ENCODE measurements at regions not wholly inside any gene's neighbourhood (a gene's known extent, or its start where the extent isn't known, plus 50 kb on each side); places are given as distances from the start of the nearest gene placed in this dataset.

DNA sequence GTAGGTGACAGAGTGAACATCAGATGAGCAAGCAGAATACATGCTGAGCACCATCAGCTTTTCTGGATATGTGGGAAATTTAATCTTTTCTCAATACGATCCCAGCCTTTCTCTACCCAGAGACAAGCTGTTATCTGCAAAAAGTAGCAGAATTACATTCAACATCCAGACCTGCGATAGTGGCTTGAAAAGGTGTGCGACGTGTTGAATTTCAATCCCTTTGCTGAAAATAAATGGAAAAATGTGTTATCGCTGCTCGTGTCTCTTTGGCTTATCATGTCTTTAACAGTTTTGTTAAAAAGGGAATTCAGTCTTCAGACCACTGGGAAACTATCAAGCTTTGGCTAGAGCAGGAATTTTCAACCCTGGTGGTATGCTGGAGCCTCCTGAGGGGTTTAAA lies 98.8 kb upstream of the FAM20A start:
- no peak for DNase-seq (ENCODE audit: low spot score)
- POLR2A ChIA-PET (ENCODE audit: low non-redundant PET) = no interaction called here
- no peak overlapping the region for H3K27ac ChIP-seq
- TF ChIP-seq, protein P1, sequence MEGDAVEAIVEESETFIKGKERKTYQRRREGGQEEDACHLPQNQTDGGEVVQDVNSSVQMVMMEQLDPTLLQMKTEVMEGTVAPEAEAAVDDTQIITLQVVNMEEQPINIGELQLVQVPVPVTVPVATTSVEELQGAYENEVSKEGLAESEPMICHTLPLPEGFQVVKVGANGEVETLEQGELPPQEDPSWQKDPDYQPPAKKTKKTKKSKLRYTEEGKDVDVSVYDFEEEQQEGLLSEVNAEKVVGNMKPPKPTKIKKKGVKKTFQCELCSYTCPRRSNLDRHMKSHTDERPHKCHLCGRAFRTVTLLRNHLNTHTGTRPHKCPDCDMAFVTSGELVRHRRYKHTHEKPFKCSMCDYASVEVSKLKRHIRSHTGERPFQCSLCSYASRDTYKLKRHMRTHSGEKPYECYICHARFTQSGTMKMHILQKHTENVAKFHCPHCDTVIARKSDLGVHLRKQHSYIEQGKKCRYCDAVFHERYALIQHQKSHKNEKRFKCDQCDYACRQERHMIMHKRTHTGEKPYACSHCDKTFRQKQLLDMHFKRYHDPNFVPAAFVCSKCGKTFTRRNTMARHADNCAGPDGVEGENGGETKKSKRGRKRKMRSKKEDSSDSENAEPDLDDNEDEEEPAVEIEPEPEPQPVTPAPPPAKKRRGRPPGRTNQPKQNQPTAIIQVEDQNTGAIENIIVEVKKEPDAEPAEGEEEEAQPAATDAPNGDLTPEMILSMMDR (conservative IDR thresholded peaks at IDR 0.05; ENCODE audit: low read depth) = no peak
- CTCF ChIA-PET = no interaction called here

DNA sequence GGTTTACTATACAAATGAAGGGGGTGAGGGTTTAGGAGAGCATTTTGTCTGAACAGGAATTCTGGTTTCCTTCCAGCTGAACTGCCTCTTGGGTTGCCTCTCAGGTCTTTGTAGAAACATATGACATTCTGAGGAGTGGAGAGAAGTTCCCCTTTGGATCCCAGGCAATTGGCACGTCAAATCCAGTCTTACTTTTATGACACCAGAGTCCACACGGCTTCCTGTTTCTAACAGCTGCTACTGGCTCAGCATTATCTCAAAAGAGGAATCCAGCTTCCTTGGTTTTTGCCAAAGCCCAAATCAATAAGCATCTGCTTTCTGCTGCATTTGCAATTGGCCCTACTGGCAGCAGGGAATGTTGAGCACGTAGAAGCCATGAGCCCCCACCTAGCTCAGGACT lies 97.6 kb upstream of the FAM20A start:
- no peak overlapping the region for H3K27ac ChIP-seq
- TF ChIP-seq, protein P1 (conservative IDR thresholded peaks at IDR 0.05; ENCODE audit: low read depth) = no peak
- POLR2A ChIA-PET (ENCODE audit: low non-redundant PET) = no interaction called here
- CTCF ChIA-PET = no interaction called here
- no peak for DNase-seq (ENCODE audit: low spot score)

GRCh38 chr17:68697850-68698361 lies 96.7 kb upstream of the FAM20A start:
- TF ChIP-seq, protein P1 (conservative IDR thresholded peaks at IDR 0.05; ENCODE audit: low read depth) = no peak
- peak; percentile 70 for DNase-seq (ENCODE audit: low spot score)
- ChIA-PET POLR2A (ENCODE audit: low non-redundant PET) (no interaction called here), CTCF (no interaction called here)
- no peak overlapping the region for H3K27ac ChIP-seq

- CTCF ChIA-PET = no interaction called here
- TF ChIP-seq, protein P1 (conservative IDR thresholded peaks at IDR 0.05; ENCODE audit: low read depth) = no peak
These were observed 94.5 kb upstream of the FAM20A start for GRCh38 chr17:68695659-68696058.

GRCh38 chr17:68694791-68695485 lies 93.8 kb upstream of the FAM20A start:
- ChIA-PET CTCF (no interaction called here), POLR2A (ENCODE audit: low non-redundant PET) (no interaction called here)
- H3K27ac ChIP-seq = no peak overlapping the region
- TF ChIP-seq, protein P1 (conservative IDR thresholded peaks at IDR 0.05; ENCODE audit: low read depth) = no peak
- DNase-seq (ENCODE audit: low spot score) = no peak

More at GRCh38 chr17:68695659-68696058, 94.5 kb upstream of the FAM20A start:
- H3K27ac ChIP-seq = no peak overlapping the region
- no peak for DNase-seq (ENCODE audit: low spot score)
- POLR2A ChIA-PET (ENCODE audit: low non-redundant PET) = no interaction called here

- DNase-seq (ENCODE audit: low spot score) = no peak
- no peak overlapping the region for H3K27ac ChIP-seq
- CTCF ChIA-PET = no interaction called here
- TF ChIP-seq, protein P1 (conservative IDR thresholded peaks at IDR 0.05; ENCODE audit: low read depth) = no peak
- POLR2A ChIA-PET (ENCODE audit: low non-redundant PET) = no interaction called here
These were observed 92.7 kb upstream of the FAM20A start for GRCh38 chr17:68693896-68694295.

Measured in RWPE1 (cell line).